NB4 (cell line): ENCODE measurements at regions not wholly inside any gene's neighbourhood (a gene's known extent, or its start where the extent isn't known, plus 50 kb on each side); places are given as distances from the start of the nearest gene placed in this dataset.

Source experiments
- DNase-seq: peaks from one replicate; pipeline ENCODE4 v3.0.0; 2010; ENCODE audit warnings: low read depth
- H3K4me3 ChIP-seq: one replicate; pipeline ENCODE4 v1.5.1; 2011; ENCODE audit warnings: mild to moderate bottlenecking, low read depth, low read length, moderate library complexity
- CTCF ChIP-seq: IDR thresholded peaks from one replicate; pipeline ENCODE4 v1.5.1; 2012; ENCODE audit warnings: low read depth, low read length
- MAX ChIP-seq: IDR thresholded peaks from 2 replicates; pipeline ENCODE4 v1.6.1; 2011; ENCODE audit warnings: low read depth, low read length
- MYC ChIP-seq: IDR thresholded peaks from 2 replicates; pipeline ENCODE4 v1.6.1; 2011; ENCODE audit warnings: low read depth, low read length
- POLR2A ChIP-seq: IDR thresholded peaks from 2 replicates; pipeline ENCODE4 v1.6.1; 2011; ENCODE audit warnings: mild to moderate bottlenecking; ENCODE audit not compliant: insufficient read length; ENCODE audit errors: extremely low read depth

GRCh38 chr2:147311058-147311430 lies 533.8 kb upstream of the ACVR2A start:
- no peak for DNase-seq
- TF ChIP-seq POLR2A = no peak
- no peak for TF ChIP-seq MYC
- no peak for TF ChIP-seq CTCF
- no peak overlapping the region for H3K4me3 ChIP-seq

- no peak overlapping the region for H3K4me3 ChIP-seq
- no peak for TF ChIP-seq MAX
- TF ChIP-seq CTCF = no peak
- no peak for TF ChIP-seq POLR2A
- no peak for TF ChIP-seq MYC
- no peak for DNase-seq
Observed at GRCh38 chr2:147310335-147311057, 534.3 kb upstream of the ACVR2A start.

- DNase-seq = no peak
- TF ChIP-seq MYC (no peak), CTCF (no peak)
- no peak overlapping the region for H3K4me3 ChIP-seq
Observed at GRCh38 chr2:147297820-147298219, 547.0 kb upstream of the ACVR2A start.

GRCh38 chr2:147294825-147295392 lies 549.9 kb upstream of the ACVR2A start:
- H3K4me3 ChIP-seq = no peak overlapping the region
- DNase-seq = no peak
- TF ChIP-seq CTCF (no peak), MYC (no peak), POLR2A (no peak), MAX (no peak)

- TF ChIP-seq POLR2A (no peak), MYC (no peak), MAX (no peak), CTCF (no peak)
- DNase-seq = no peak
- H3K4me3 ChIP-seq = no peak overlapping the region
Observed at GRCh38 chr2:147293991-147294824, 550.6 kb upstream of the ACVR2A start.
